GM18499 (cell line): ENCODE measurements at regions not wholly inside any gene's neighbourhood (a gene's known extent, or its start where the extent isn't known, plus 50 kb on each side); places are given as distances from the start of the nearest gene placed in this dataset.
"Not testable (repeated sequence)": the region's sequence is repeated elsewhere in the genome, so short reads cannot be mapped to it uniquely, and the experiment has no call there.

Experiments
- ATAC-seq: cut with Tn5 transposase; IDR thresholded peaks from one replicate; pipeline ENCODE4 v1.9.1; 2021; ENCODE audit warnings: moderate number of reproducible peaks; ENCODE audit not compliant: insufficient read depth, unreplicated experiment

DNA sequence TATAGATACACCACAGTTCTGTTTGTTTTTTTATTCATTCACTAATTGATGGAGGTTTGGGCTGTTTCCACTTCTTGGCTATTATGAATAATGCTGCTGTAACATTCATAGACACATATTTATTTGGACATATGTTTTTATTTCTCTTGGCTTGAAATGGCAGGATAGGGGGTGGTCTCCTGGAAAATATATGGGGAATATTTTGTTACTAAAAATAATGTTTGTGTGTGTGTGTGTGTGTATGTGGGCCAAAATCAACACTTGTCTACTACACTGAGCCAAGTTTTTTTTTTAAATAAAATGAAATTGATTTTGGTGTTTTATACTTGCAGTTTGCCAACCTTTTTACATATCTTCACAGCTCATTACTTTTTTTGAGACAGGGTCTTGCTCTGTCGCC lies 264.4 kb upstream of the SULF2 start:
- no peak for ATAC-seq

- ATAC-seq, result no peak
Measured at GRCh38 chr20:48049171-48049570, 263.9 kb upstream of the SULF2 start.

DNA sequence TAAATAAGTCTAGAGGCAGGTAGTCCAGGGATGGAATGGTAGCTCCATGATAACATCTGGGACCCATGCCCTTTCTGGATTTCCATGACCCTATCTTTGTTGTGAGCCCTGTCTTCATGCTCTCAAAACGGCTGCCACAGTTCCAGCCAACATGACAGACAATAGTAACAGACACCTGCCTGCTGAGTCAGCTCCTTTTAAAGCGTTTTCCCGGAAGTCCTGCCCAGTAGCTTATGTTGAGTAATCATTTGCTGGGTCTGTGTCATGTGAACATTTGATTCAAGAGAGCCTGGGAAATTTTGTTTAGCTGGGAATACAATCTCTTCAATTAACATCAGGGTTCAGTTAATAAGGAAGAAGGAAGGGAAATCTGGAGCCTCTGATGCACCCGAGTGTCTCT lies 262.2 kb upstream of the SULF2 start:
- ATAC-seq, result no peak

DNA sequence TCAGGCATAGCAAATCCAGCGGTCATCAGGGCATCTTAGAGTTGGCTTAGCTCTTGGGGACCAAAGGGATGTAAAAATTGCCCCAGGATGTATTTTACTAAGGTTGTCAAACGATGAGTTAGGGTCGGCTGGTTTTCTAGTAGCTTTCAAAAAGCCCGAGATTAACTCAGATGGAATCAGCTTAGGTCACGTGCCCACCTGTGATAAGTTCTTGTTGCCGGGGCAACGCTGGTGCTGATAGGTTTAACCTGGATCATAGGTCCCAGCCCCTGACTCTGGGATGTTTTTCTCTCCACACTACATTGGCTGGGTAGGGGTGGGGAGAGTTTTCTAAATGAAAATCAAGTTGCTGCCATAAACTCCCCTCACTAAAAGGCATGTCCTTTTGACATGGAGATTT lies 257.3 kb upstream of the SULF2 start:
- ATAC-seq, result no peak

GRCh38 chr20:48041078-48041780 lies 255.9 kb upstream of the SULF2 start:
- no peak for ATAC-seq

- no peak for ATAC-seq
Measured at GRCh38 chr20:48040491-48040890, 255.2 kb upstream of the SULF2 start.

- ATAC-seq, result no peak
Measured at GRCh38 chr20:48040051-48040450, 254.8 kb upstream of the SULF2 start.

DNA sequence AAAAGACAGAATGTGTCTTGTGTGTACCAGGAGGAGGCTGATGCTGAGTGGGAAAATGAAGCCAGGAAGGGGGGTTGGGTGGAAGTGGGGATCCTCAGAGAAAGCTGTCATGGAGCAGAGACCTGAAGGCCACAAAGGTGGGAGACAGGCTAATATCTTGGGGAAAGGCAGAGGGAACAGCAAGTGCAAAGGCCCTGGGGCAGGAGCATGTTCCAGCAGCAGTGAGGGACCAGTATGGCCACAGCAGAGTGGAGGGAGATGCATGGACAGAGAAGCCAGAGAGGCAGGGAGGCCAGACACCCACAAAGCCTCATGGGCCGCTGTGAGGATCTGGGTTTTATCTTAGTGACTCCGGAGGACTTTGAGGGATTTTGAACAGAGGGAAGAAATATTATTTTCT lies 254.2 kb upstream of the SULF2 start:
- ATAC-seq, result no peak

- no peak for ATAC-seq
Measured at GRCh38 chr20:48038713-48039112, 253.4 kb upstream of the SULF2 start.

GRCh38 chr20:48037798-48038197 lies 252.5 kb upstream of the SULF2 start:
- ATAC-seq, result not testable (repeated sequence)

DNA sequence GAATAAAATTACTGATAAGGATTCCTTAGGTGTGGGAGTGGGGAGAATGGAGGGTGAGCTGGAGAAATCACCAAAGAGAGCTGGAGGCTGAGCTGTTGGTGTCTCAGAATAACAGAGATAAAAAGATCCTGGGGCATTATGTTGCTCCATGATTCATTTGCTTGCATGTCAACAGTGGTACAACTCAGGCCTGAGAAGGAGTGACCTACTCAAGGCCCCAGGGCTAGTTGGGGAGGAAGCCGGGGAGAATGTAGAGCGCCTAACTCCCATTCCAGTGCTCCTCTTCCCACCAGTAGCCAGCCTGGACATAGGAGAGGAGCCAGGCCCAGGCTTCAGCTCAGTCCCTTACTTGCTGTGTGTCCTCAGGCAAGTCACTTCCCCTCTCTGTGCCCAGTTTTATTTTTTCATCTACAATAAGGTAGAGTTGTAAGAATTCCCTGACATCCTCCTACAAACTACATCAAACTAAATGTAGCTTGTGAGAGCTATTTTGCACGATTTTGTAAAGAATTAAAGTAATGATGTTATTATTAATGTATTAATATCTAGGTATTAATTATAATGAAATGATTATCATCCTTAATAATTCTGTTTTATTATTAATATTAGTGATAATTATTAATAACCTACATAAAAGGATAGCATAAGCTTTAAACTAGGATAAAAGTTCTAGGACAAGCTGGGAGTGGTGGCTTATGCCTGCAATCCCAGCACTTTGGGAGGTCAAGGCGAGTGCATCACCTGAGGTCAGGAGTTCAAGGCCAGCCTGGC lies 250.9 kb upstream of the SULF2 start:
- ATAC-seq, result no peak

DNA sequence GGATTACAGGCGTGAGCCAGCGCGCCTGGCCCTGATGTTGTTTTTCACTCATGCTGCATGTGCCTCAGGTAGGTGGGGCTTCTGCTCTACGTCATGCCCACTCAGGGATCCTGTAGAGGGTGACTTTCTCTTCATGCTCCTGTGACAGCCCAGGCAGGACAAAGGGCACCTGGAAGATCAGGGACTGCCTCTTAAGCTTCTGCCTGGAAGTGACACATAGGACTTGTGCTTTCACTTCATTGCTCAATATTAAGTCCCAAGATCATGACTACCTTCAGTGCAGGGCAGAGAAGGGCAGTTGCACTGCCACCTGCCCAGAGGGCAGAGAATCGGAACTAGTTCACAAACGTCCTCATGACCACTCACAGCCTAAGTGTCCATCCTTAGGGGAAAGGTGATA lies 249.5 kb upstream of the SULF2 start:
- ATAC-seq, result no peak

DNA sequence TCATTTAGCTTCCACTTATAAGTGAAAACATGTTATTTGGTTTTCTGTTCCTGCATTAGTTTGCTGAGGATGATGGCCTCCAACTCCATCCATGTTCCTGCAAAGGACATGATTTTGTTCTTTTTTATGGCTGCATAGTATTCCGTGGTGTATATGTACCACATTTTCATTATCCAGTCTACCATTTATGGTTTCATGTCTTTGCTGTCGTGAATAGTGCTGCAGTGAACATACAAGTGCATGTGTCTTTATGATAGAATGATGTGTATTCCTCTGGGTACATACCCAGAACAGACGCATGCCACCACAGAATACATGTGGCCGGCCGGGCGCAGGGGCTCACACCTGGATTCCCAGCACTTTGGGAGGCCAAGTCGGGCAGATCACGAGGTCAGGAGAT lies 247.7 kb upstream of the SULF2 start:
- not testable (repeated sequence) for ATAC-seq

- ATAC-seq, result no peak
Measured at GRCh38 chr20:48031122-48031521, 245.8 kb upstream of the SULF2 start.

DNA sequence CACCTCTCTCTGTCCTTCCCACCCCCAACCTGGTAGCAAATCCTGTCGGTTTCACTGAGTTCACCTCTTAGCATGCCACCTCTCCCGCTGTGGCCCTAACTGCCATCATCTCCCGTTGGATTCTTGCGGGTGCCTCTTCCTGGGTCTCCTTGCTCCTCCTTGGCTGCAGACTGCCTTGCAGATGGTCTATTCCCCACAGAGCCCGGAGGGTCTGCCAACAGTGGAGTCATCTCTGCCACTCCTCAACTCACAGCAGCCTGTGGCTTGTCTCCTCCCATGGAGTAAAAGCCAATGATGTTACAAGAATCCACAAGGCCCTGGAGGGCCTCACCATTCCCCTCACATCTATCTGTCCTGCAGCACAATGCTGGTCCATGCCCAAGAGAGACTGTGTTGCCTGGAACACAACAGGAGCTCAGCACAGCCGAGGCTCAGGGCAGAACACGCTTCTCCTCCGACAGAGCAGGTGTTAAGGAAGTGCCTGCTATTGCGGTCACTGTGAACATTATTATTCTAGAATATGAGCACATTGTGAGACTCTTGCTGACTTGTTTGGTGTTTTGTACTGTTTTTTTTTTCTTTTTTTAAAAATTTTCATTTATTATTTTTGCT lies 241.8 kb upstream of the SULF2 start:
- ATAC-seq, result no peak

- no peak for ATAC-seq
Measured at GRCh38 chr20:48025661-48026060, 240.4 kb upstream of the SULF2 start.

DNA sequence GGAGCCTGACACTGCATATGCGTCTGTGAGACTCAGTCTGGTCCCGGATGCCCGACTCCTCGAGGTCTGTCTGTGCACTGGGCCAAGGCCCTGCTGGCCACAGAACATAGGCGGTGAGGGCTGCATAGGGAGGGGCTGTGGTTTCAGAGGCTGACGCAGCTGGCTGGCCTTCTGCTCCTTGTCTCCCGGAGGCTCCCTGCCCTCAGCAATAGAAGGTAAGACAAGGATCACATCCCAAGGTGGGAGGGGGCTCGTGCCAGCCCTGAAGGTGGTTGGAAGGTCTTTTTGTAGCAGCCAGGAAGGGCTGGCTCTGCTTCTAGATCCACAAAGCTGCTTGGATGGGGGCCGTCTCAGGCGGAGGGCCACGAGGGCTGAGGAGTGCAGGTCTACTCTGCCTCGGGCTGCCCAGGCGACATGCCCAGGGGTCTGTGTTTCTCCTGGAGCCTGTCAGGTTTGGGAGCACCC lies 239.8 kb upstream of the SULF2 start:
- ATAC-seq, result no peak

DNA sequence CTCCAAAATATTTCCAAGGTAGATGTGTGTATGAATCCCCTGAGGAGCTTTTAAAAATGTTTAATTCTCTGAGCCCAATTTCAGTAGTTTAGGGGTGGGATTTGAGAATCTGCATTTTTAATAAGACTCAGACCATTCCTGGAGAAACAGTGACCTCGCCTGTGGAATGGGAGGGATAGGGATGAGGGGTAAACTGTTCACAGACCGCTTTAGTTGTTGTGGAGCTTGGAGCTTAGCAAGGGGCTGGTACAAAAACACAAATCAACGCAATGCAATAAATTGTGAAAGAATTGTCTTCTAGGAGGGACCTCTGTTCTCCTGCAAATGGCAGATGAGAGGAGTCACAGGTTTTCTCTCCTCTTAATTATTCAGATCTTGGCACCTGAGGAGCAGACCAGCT lies 239.3 kb upstream of the SULF2 start:
- ATAC-seq, result no peak

DNA sequence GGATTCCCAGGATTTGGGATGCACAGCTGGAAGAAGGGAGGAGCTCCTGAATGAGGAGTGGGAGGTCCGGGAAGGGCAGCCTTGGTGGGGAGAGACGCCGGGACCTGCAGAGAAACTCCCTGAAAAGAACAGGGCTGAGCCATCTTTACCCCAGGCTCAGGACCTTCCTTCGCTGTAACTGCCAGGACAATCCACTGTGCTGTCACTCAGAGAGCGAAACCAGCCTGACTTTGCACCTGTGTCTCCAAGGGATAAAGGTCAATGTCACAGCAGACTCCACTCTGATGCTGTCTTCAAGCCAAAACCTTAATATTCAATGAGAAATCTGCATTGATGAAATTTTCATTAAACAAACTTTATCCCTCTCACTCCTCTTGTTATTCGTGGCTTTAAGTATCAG lies 235.4 kb upstream of the SULF2 start:
- ATAC-seq, result not testable (repeated sequence)

DNA sequence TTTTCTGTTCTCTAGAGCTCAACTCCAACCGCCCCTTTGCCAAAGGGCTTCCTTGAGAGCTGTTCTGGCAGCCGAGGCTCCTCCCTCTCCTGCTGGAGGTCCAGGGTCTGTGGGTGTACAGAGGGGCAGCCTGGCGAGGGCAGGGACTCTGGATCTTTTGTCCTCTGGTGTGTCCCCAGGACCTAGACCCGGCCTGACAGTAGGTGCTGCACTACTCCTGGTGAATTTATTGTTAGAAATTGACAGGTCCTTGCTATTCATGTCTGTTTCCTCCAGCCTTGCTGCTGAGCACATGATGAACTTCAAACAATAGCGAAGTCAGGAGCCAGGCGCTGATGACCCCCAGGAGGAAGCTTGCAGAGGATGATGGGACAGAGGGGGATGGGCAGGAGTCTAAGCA lies 234.7 kb upstream of the SULF2 start:
- no peak for ATAC-seq

GRCh38 chr20:48019496-48019895 lies 234.2 kb upstream of the SULF2 start:
- no peak for ATAC-seq
